WTC11 (cell line): ENCODE measurements at regions not wholly inside any gene's neighbourhood (a gene's known extent, or its start where the extent isn't known, plus 50 kb on each side); places are given as distances from the start of the nearest gene placed in this dataset.

Experiments used
- ATAC-seq: fragments of 200-7000 bp; cut with Tn5 transposase; 2 replicates; pipeline ENCODE4 v1.10.0; 2021; ENCODE audit warnings: mild to moderate bottlenecking, moderate library complexity
- CTCF ChIA-PET: fragments of 300-600 bp; sonication (Branson Sonifier 250); formaldehyde crosslinking; loops from one replicate; lab custom pipeline; 2021; ENCODE audit warnings: antibody characterized with exemption; lab: Charles Lee
- POLR2A ChIA-PET: fragments of 350-600 bp; sonication (Branson Sonifier 250); formaldehyde crosslinking; loops from one replicate; lab custom pipeline; 2021; ENCODE audit warnings: antibody characterized with exemption; lab: Charles Lee
- DNase-seq: peaks from one replicate; pipeline ENCODE4 v3.0.0; 2021; ENCODE audit warnings: low spot score
- H3K27ac Mint-ChIP-seq: 2 replicates; pipeline ENCODE4 v1.8.0; 2021; ENCODE audit warnings: mixed read lengths
- H3K27me3 Mint-ChIP-seq: 2 replicates; pipeline ENCODE4 v1.8.0; 2021; ENCODE audit warnings: low read depth, mild to moderate bottlenecking, moderate library complexity, mixed read lengths
- H3K36me3 Mint-ChIP-seq: 2 replicates; pipeline ENCODE4 v1.8.0; 2021; ENCODE audit warnings: mixed read lengths
- H3K4me1 Mint-ChIP-seq: 2 replicates; pipeline ENCODE4 v1.8.0; 2022; ENCODE audit warnings: mixed read lengths
- H3K4me3 Mint-ChIP-seq: 2 replicates; pipeline ENCODE4 v1.8.0; 2021; ENCODE audit warnings: mild to moderate bottlenecking, moderate library complexity, mixed read lengths
- H3K9me3 Mint-ChIP-seq: 2 replicates; pipeline ENCODE4 v1.8.0; 2021; ENCODE audit warnings: mixed read lengths
- AR ChIP-seq: fragments of 250-450 bp; sonication (Bioruptor Pico); IDR thresholded peaks from 2 replicates; pipeline ENCODE4 v1.9.0; 2021; ENCODE audit warnings: mild to moderate bottlenecking
- CTCF ChIP-seq: fragments of 200-600 bp; IDR thresholded peaks from 2 replicates; pipeline ENCODE4 v1.8.0; 2022; ENCODE audit warnings: antibody characterized with exemption
- E2F4 ChIP-seq: sonication (generic); formaldehyde crosslinking; IDR thresholded peaks from 2 replicates; pipeline ENCODE4 v1.8.1; 2022; ENCODE audit warnings: low read depth, mild to moderate bottlenecking, moderate library complexity, missing genetic modification reagents, borderline replicate concordance
- E2F5 ChIP-seq: sonication (generic); formaldehyde crosslinking; IDR thresholded peaks from 2 replicates; pipeline ENCODE4 v1.8.1; 2022; ENCODE audit warnings: mild to moderate bottlenecking, moderate library complexity, missing genetic modification reagents
- ETV6 ChIP-seq: sonication (generic); formaldehyde crosslinking; IDR thresholded peaks from 2 replicates; pipeline ENCODE4 v1.8.1; 2022; ENCODE audit warnings: mild to moderate bottlenecking, missing genetic modification reagents
- FOXP1 ChIP-seq: sonication (generic); formaldehyde crosslinking; IDR thresholded peaks from 2 replicates; pipeline ENCODE4 v1.8.0; 2022; ENCODE audit warnings: missing genetic modification reagents, mild to moderate bottlenecking, moderate library complexity, borderline replicate concordance
- IRF1 ChIP-seq: sonication (generic); formaldehyde crosslinking; IDR thresholded peaks from 2 replicates; pipeline ENCODE4 v1.8.0; 2023; ENCODE audit warnings: missing genetic modification reagents
- MAX ChIP-seq: sonication (generic); formaldehyde crosslinking; IDR thresholded peaks from 2 replicates; pipeline ENCODE4 v1.8.0; 2022; ENCODE audit warnings: mild to moderate bottlenecking, missing genetic modification reagents
- NR1H2 ChIP-seq: sonication (generic); formaldehyde crosslinking; IDR thresholded peaks from 2 replicates; pipeline ENCODE4 v1.9.0; 2021; ENCODE audit warnings: mild to moderate bottlenecking, moderate library complexity, missing genetic modification reagents
- PREB ChIP-seq: sonication (generic); formaldehyde crosslinking; IDR thresholded peaks from 2 replicates; pipeline ENCODE4 v1.8.1; 2022; ENCODE audit warnings: mild to moderate bottlenecking, missing genetic modification reagents, moderate library complexity, borderline replicate concordance
- SMAD4 ChIP-seq: sonication (generic); formaldehyde crosslinking; IDR thresholded peaks from 2 replicates; pipeline ENCODE4 v1.8.0; 2022; ENCODE audit warnings: mild to moderate bottlenecking, missing genetic modification reagents
- STAT6 ChIP-seq: sonication (generic); formaldehyde crosslinking; conservative IDR thresholded peaks from 2 replicates; pipeline ENCODE4 v1.8.1; 2023; ENCODE audit warnings: mild to moderate bottlenecking, low read depth, missing genetic modification reagents, moderate library complexity
- TEAD1 ChIP-seq: sonication (generic); formaldehyde crosslinking; IDR thresholded peaks from 2 replicates; pipeline ENCODE4 v1.8.0; 2022; ENCODE audit warnings: mild to moderate bottlenecking, missing genetic modification reagents
- TEAD4 ChIP-seq: sonication (generic); formaldehyde crosslinking; IDR thresholded peaks from 2 replicates; pipeline ENCODE4 v1.8.0; 2022; ENCODE audit warnings: mild to moderate bottlenecking, missing genetic modification reagents
- ZBTB43 ChIP-seq: sonication (generic); formaldehyde crosslinking; IDR thresholded peaks from 2 replicates; pipeline ENCODE4 v1.8.1; 2023; ENCODE audit warnings: mild to moderate bottlenecking, missing genetic modification reagents
- ZNF512 ChIP-seq: sonication (generic); formaldehyde crosslinking; IDR thresholded peaks from 2 replicates; pipeline ENCODE4 v1.8.1; 2022; ENCODE audit warnings: missing genetic modification reagents, borderline replicate concordance

GRCh38 chr5:160922311-160922710, 70.3 kb upstream of the ATP10B start (continued):
- TF ChIP-seq STAT6 (CRISPR knock-in tag) (no peak), NR1H2 (CRISPR knock-in tag) (no peak)

- CTCF ChIA-PET: no interaction called here
- Mint-ChIP-seq H3K4me1 (peaks cover 29% of the 10 kb centered on the region), H3K9me3 (peaks cover 3% of the 10 kb centered on the region; the same call in 1 of the 2 replicates), H3K36me3 (no peaks in the 10 kb centered on the region), H3K4me3 (no peak overlapping the region), H3K27me3 (no peaks in the 10 kb centered on the region), H3K27ac (no peak overlapping the region)
- POLR2A ChIA-PET: no interaction called here
- DNase-seq (no peak), ATAC-seq (no peak)
- TF ChIP-seq E2F5 (CRISPR knock-in tag): no peak
- TF ChIP-seq SMAD4 (CRISPR knock-in tag): no peak
- TF ChIP-seq TEAD1: no peak
- TF ChIP-seq E2F4: no peak
- TF ChIP-seq ZBTB43 (CRISPR knock-in tag): no peak
These were observed 69.6 kb upstream of the ATP10B start for GRCh38 chr5:160921423-160922285.

GRCh38 chr5:160919626-160920025, 67.6 kb upstream of the ATP10B start:
- no peaks in the 10 kb centered on the region for H3K36me3 Mint-ChIP-seq
- no peak overlapping the region for H3K4me3 Mint-ChIP-seq
- CTCF ChIA-PET: interaction anchor here (0.6 kb wide), 1 partner anchor 1246 kb away, joined by 6 read pairs; no protein-coding TSS in a partner anchor
- no peak overlapping the region for H3K27ac Mint-ChIP-seq
- no peak for ATAC-seq
- DNase-seq: no peak
- H3K27me3 Mint-ChIP-seq: no peaks in the 10 kb centered on the region
- H3K9me3 Mint-ChIP-seq: peaks cover 3% of the 10 kb centered on the region; the same call in 1 of the 2 replicates
- POLR2A ChIA-PET: no interaction called here
- H3K4me1 Mint-ChIP-seq: peaks cover 19% of the 10 kb centered on the region
- TF ChIP-seq CTCF: no peak
- TF ChIP-seq AR (CRISPR knock-in tag): no peak
- TF ChIP-seq PREB (CRISPR knock-in tag): no peak
- no peak for TF ChIP-seq MAX
- TF ChIP-seq ZNF512: no peak
- TF ChIP-seq IRF1 (CRISPR knock-in tag): no peak
- TF ChIP-seq TEAD4 (CRISPR knock-in tag): no peak
- no peak for TF ChIP-seq ETV6 (CRISPR knock-in tag)
- no peak for TF ChIP-seq FOXP1 (CRISPR knock-in tag)
